ENCODE measurements at regions not wholly inside any gene's neighbourhood (a gene's known extent, or its start where the extent isn't known, plus 50 kb on each side); places are given as distances from the start of the nearest gene placed in this dataset.

GRCh38 chr16:35239561-35239960, 1780.1 kb downstream of the TP53TG3F start (continued):
- TF ChIP-seq PRDM10 (IDR thresholded peaks at IDR 0.05; ENCODE audit: partially characterized antibody) = no peak
- TF ChIP-seq NR2C2 (CRISPR knock-in tag; IDR thresholded peaks at IDR 0.05) = no peak
- no peak for TF ChIP-seq NR2C2 (tag; IDR thresholded peaks at IDR 0.05)

DNA sequence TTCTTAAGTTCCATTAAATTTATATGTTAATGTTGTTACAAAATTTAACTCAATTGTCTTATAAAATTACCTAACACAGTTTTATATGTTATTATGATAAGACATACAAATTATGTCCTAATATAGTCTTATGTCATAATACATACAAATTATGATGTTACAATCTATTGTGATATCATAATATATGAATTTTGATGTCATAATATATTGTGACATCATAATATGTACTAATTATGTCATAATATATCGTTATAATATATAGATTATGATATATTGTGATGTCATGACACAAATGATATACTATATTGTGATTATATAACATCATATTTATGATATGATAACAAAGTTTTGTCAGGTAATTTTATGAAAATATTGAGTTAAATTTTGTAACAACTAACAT, 1789.6 kb downstream of the TP53TG3F start:
- Histone ChIP-seq H3K79me2 (ENCODE audit: control insufficient read depth, insufficient read depth, low read length) (no peaks in the 10 kb centered on the region), H3K36me3 (ENCODE audit: control insufficient read depth, insufficient read depth, low read length) (no peaks in the 10 kb centered on the region), H4K20me1 (replicated peaks; ENCODE audit: control insufficient read depth, insufficient read depth, low read length) (no peaks in the 10 kb centered on the region), H3K4me2 (ENCODE audit: insufficient read depth, low read length) (no peak overlapping the region), H3K9ac (ENCODE audit: insufficient read depth in 1 of 2, low read depth in 2 of 2, low read length in 2 of 2) (no peak overlapping the region), H2AFZ (ENCODE audit: low read depth, low read length) (no peak overlapping the region), H3K27me3 (ENCODE audit: control insufficient read depth in 2 of 2, insufficient read depth in 2 of 2, low read length in 2 of 2) (no peaks in the 10 kb centered on the region), H3K27ac (ENCODE audit: extremely low read depth, low read depth, low read length) (no peak overlapping the region), H3K9me1 (ENCODE audit: control insufficient read depth, insufficient read depth, low read length) (no peaks in the 10 kb centered on the region), H3K9me3 (replicated peaks; ENCODE audit: control insufficient read depth, insufficient read depth, low read depth, low read length) (0 out of 2 replicates have a peak, but pooled peaks cover 2% of the 10 kb centered on the region), H3K4me1 (replicated peaks in 1 of 2; ENCODE audit: control insufficient read depth in 2 of 2, insufficient read depth in 2 of 2, low read length in 2 of 2) (no peaks in the 10 kb centered on the region), H3K4me3 (no peak overlapping the region)
- no TSS peak for BruUV-seq (replicated peaks)
- no peak for DNase-seq (ENCODE audit: extremely low read depth in 1 of 4, low spot score in 3 of 4)
- no peak for TF ChIP-seq CEBPG (CRISPR knock-in tag; IDR thresholded peaks at IDR 0.05)
- peak in 1 of 2 experiments; percentile 52; a peak in 1 of 4 replicates for TF ChIP-seq CEBPG (tag; conservative IDR thresholded peaks at IDR 0.05 in 1 of 2, IDR thresholded peaks at IDR 0.05 in 1 of 2)
- no peak for TF ChIP-seq ATF1 (CRISPR knock-in tag; IDR thresholded peaks at IDR 0.05)
- peak; percentile 37; the same call in 1 of the 2 replicates for TF ChIP-seq ATF1 (tag; IDR thresholded peaks at IDR 0.05)
- peak; percentile 46; the same call in 1 of the 2 replicates for TF ChIP-seq CEBPB (tag; IDR thresholded peaks at IDR 0.05)
- no peak for TF ChIP-seq SIN3A (IDR thresholded peaks at IDR 0.05; ENCODE audit: borderline replicate concordance in 2 of 2, control insufficient read depth in 1 of 2, low read depth in 2 of 2, low read length in 2 of 2)
- TF ChIP-seq ZNF79 (CRISPR knock-in tag; IDR thresholded peaks at IDR 0.05; ENCODE audit: low read depth) = no peak
- TF ChIP-seq HDAC1 (IDR thresholded peaks at IDR 0.05) = no peak
- intact Hi-C loops (cut with micrococcal nuclease) (no loop called here), in situ Hi-C loops (cut with MboI) (no loop called here)
- WGBS (ENCODE audit: insufficient coverage, low coverage, missing lambda C conversion rate) = 0% methylated on average over 1 of the region's 1 CpG
- FAIRE-seq = no peak
- no peak for ATAC-seq
- ChIA-PET CTCF (ENCODE audit: low intra/inter-chr PET ratio) (no interaction called here), POLR2A (no interaction called here)

Measured in K562 (cell line).